H1 (cell line): ENCODE measurements at regions not wholly inside any gene's neighbourhood (a gene's known extent, or its start where the extent isn't known, plus 50 kb on each side); places are given as distances from the start of the nearest gene placed in this dataset.

ENCODE experiments used
- CTCF ChIP-seq, 3 experiments: IDR thresholded peaks; 1 replicate in 2 of 3; 2 replicates in 1 of 3; pipeline versions ENCODE4 v1.5.1 to v1.6.1; 2011; ENCODE audit warnings: low read length in 3 of 3, mild to moderate bottlenecking in 3 of 3, inconsistent platforms in 2 of 3, low read depth in 1 of 3, moderate library complexity in 1 of 3; ENCODE audit not compliant: insufficient read depth in 1 of 3; ENCODE audit errors: control extremely low read depth in 1 of 3
- NRF1 ChIP-seq: IDR thresholded peaks from 2 replicates; pipeline ENCODE4 v1.6.1; 2011; ENCODE audit warnings: mild to moderate bottlenecking, low read depth, low read length, improper control_type of control experiment
- SRF ChIP-seq: IDR thresholded peaks from 2 replicates; pipeline ENCODE4 v1.6.1; 2011; ENCODE audit warnings: mild to moderate bottlenecking, low read depth, low read length, moderate library complexity

GRCh38 chr10:7011994-7012393 is 398.8 kb downstream of the SFMBT2 start (continued):
- TF ChIP-seq CTCF (IDR thresholded peaks at IDR 0.05; ENCODE audit: control extremely low read depth in 1 of 3, insufficient read depth in 1 of 3, low read depth in 1 of 3, low read length in 3 of 3): no peak
- TF ChIP-seq NRF1: no peak
- TF ChIP-seq SRF: no peak
